IMR-90 (cell line): ENCODE measurements at regions not wholly inside any gene's neighbourhood (a gene's known extent, or its start where the extent isn't known, plus 50 kb on each side); places are given as distances from the start of the nearest gene placed in this dataset.

Experiments
- ATAC-seq: fragments of 200-7000 bp; cut with Tn5 transposase; 2 replicates; pipeline ENCODE4 v1.9.1; 2020; ENCODE audit warnings: low read depth, mild to moderate bottlenecking, moderate library complexity
- BruUV-seq: library from RNA; stranded (reverse); fragments of 400-500 nt; replicated peaks from 2 replicates; lab custom pipeline; 2021; lab: Mats Ljungman, UMichigan
- CTCF ChIA-PET: fragments of 300-600 bp; formaldehyde crosslinking; extraction: SDS; loops from one replicate; lab custom pipeline; 2021; ENCODE audit warnings: antibody characterized with exemption; lab: Yijun Ruan, JAX
- POLR2A ChIA-PET: fragments of 300-600 bp; sonication (Branson Sonifier 250); formaldehyde crosslinking; loops from one replicate; lab custom pipeline; 2022; ENCODE audit warnings: antibody characterized with exemption; ENCODE audit not compliant: unreplicated experiment; lab: Charles Lee
- DNase-seq: peaks from one replicate; pipeline ENCODE4 v3.0.0; 2013
- H2AFZ ChIP-seq: replicated peaks from 2 replicates; pipeline ENCODE3; 2013; ENCODE audit warnings: low read length, mild to moderate bottlenecking; ENCODE audit not compliant: poor library complexity
- H2AK5ac ChIP-seq: 2 replicates; pipeline ENCODE4 v1.6.1; 2013; ENCODE audit warnings: low read depth, low read length, inconsistent platforms
- H2AK9ac ChIP-seq: replicated peaks from 2 replicates; pipeline ENCODE3; 2013; ENCODE audit warnings: mild to moderate bottlenecking, low read depth, low read length, moderate library complexity; ENCODE audit not compliant: poor library complexity
- H2BK120ac ChIP-seq: 2 replicates; pipeline ENCODE4 v1.6.1; 2013; ENCODE audit warnings: low read depth, low read length, inconsistent platforms
- H2BK15ac ChIP-seq: 3 replicates; pipeline ENCODE4 v1.6.1; 2013; ENCODE audit warnings: low read depth, low read length, inconsistent platforms
- H2BK20ac ChIP-seq: 2 replicates; pipeline ENCODE4 v1.6.1; 2013; ENCODE audit warnings: low read depth, mild to moderate bottlenecking, inconsistent platforms, low read length, moderate library complexity
- H2BK5ac ChIP-seq: 2 replicates; pipeline ENCODE4 v1.6.1; 2013; ENCODE audit warnings: mild to moderate bottlenecking, low read depth, low read length, inconsistent platforms; ENCODE audit not compliant: poor library complexity, severe bottlenecking
- H3K14ac ChIP-seq: replicated peaks from 2 replicates; pipeline ENCODE4 v1.6.1; 2013; ENCODE audit warnings: low read depth, low read length, inconsistent platforms
- H3K18ac ChIP-seq: 2 replicates; pipeline ENCODE4 v1.6.1; 2013; ENCODE audit warnings: low read depth, low read length, control low read depth
- H3K23ac ChIP-seq: 2 replicates; pipeline ENCODE4 v1.6.1; 2013; ENCODE audit warnings: low read depth, low read length, inconsistent platforms
- H3K27ac ChIP-seq: 2 replicates; pipeline ENCODE4 v1.5.1; 2013; ENCODE audit warnings: mild to moderate bottlenecking, control low read depth, low read length; ENCODE audit not compliant: insufficient read depth
- H3K27me3 ChIP-seq: 2 replicates; pipeline ENCODE4 v1.6.1; 2013; ENCODE audit warnings: low read length; ENCODE audit not compliant: control insufficient read depth, insufficient read depth
- H3K36me3 ChIP-seq: 2 replicates; pipeline ENCODE4 v1.6.1; 2013; ENCODE audit warnings: low read length, mixed read lengths; ENCODE audit not compliant: control insufficient read depth, insufficient read depth
- H3K4ac ChIP-seq: 2 replicates; pipeline ENCODE4 v1.6.1; 2013; ENCODE audit warnings: low read depth, low read length, inconsistent platforms
- H3K4me1 ChIP-seq: 2 replicates; pipeline ENCODE4 v1.6.1; 2013; ENCODE audit warnings: low read length, mixed read lengths; ENCODE audit not compliant: control insufficient read depth, insufficient read depth
- H3K4me2 ChIP-seq: 2 replicates; pipeline ENCODE4 v1.6.1; 2013; ENCODE audit warnings: low read depth, mild to moderate bottlenecking, control low read depth, low read length, moderate library complexity
- H3K4me3 ChIP-seq: 2 replicates; pipeline ENCODE4 v1.5.1; 2013; ENCODE audit warnings: low read depth, mild to moderate bottlenecking, control low read depth, low read length, moderate library complexity; ENCODE audit not compliant: insufficient read depth
- H3K56ac ChIP-seq: 2 replicates; pipeline ENCODE4 v1.6.1; 2013; ENCODE audit warnings: low read length, inconsistent platforms; ENCODE audit not compliant: insufficient read depth; ENCODE audit errors: extremely low read depth
- H3K79me1 ChIP-seq, 2 experiments: 2 replicates each; pipeline ENCODE4 v1.6.1; 2013; ENCODE audit warnings: low read length in 2 of 2, inconsistent platforms in 1 of 2, low read depth in 1 of 2
- H3K9ac ChIP-seq: 2 replicates; pipeline ENCODE4 v1.6.1; 2013; ENCODE audit warnings: low read depth, low read length, control low read depth
- H3K9me1 ChIP-seq: 2 replicates; pipeline ENCODE4 v1.6.1; 2013; ENCODE audit warnings: low read length, inconsistent platforms; ENCODE audit not compliant: insufficient read depth
- H3K9me3 ChIP-seq: 2 replicates; pipeline ENCODE4 v1.6.1; 2013; ENCODE audit warnings: low read length; ENCODE audit not compliant: control insufficient read depth, insufficient read depth
- H4K20me1 ChIP-seq: 2 replicates; pipeline ENCODE4 v1.6.1; 2013; ENCODE audit warnings: low read length, inconsistent platforms; ENCODE audit not compliant: insufficient read depth
- H4K5ac ChIP-seq: 2 replicates; pipeline ENCODE4 v1.6.1; 2013; ENCODE audit warnings: mild to moderate bottlenecking, low read depth, low read length, control low read depth
- H4K8ac ChIP-seq, 2 experiments: 2 replicates each; pipeline ENCODE4 v1.6.1; 2013; ENCODE audit warnings: low read depth in 2 of 2, low read length in 2 of 2, control low read depth in 1 of 2, inconsistent platforms in 1 of 2
- H4K91ac ChIP-seq: 2 replicates; pipeline ENCODE4 v1.6.1; 2013; ENCODE audit warnings: low read depth, low read length, inconsistent platforms; ENCODE audit not compliant: insufficient read depth
- CEBPB ChIP-seq: IDR thresholded peaks from 2 replicates; pipeline ENCODE4 v1.6.1; 2012; ENCODE audit warnings: low read depth, low read length, improper control_type of control experiment
- CHD1 ChIP-seq: IDR thresholded peaks from 2 replicates; pipeline ENCODE4 v1.6.1; 2012; ENCODE audit warnings: low read depth, low read length, improper control_type of control experiment
- MAFK ChIP-seq: IDR thresholded peaks from 2 replicates; pipeline ENCODE4 v1.6.1; 2012; ENCODE audit warnings: low read depth, low read length, improper control_type of control experiment
- MXI1 ChIP-seq: IDR thresholded peaks from 2 replicates; pipeline ENCODE4 v1.6.1; 2012; ENCODE audit warnings: low read depth, mild to moderate bottlenecking, low read length, moderate library complexity, borderline replicate concordance
- POLR2A ChIP-seq: IDR thresholded peaks from 2 replicates; pipeline ENCODE4 v1.6.1; 2012; ENCODE audit warnings: mild to moderate bottlenecking, low read depth, low read length
- RAD21 ChIP-seq: IDR thresholded peaks from 2 replicates; pipeline ENCODE4 v1.6.1; 2012; ENCODE audit warnings: low read length, improper control_type of control experiment
- RFX5 ChIP-seq: IDR thresholded peaks from 2 replicates; pipeline ENCODE4 v1.8.0; 2012; ENCODE audit warnings: low read depth, mild to moderate bottlenecking, low read length, moderate library complexity
- USF2 ChIP-seq: fragments of 150-350 bp; IDR thresholded peaks from 2 replicates; pipeline ENCODE4 v1.6.1; 2017; ENCODE audit warnings: mild to moderate bottlenecking, antibody characterized with exemption, low read length, low read depth
- WGBS, 2 experiments: methylation state at CpG; one replicate each; pipeline versions ENCODE4 v1.1.5 to v1.1.7; 2013; ENCODE audit warnings: missing lambda C conversion rate in 2 of 2; ENCODE audit not compliant: insufficient read length in 1 of 2; ENCODE audit errors: extremely low coverage in 2 of 2; 5-methylcytosine and 5-hydroxymethylcytosine counted together
- dilution Hi-C: fragments of 300-500 bp; cut with HindIII; formaldehyde crosslinking; loops from one replicate; pipeline ENCODE4 v1.14.3; 2018; ENCODE audit warnings: low sequenced_read_pairs; ENCODE audit not compliant: unreplicated experiment
- in situ Hi-C: fragments of 300-500 bp; cut with MboI; formaldehyde crosslinking; loops from 3 replicates; pipeline ENCODE4 v1.14.3; 2019; ENCODE audit warnings: low sequenced_read_pairs, inconsistent platforms, mixed read lengths
- intact Hi-C: fragments of 100-400 bp; cut with micrococcal nuclease; formaldehyde crosslinking; loops from 2 replicates; pipeline ENCODE4 v1.10.0; 2022
- TF ChIP-seq, protein P1 (sequence below): fragments of 150-350 bp; IDR thresholded peaks from 2 replicates; pipeline ENCODE4 v1.6.1; 2016; ENCODE audit warnings: low read depth, mild to moderate bottlenecking, low read length, moderate library complexity, borderline replicate concordance

DNA sequence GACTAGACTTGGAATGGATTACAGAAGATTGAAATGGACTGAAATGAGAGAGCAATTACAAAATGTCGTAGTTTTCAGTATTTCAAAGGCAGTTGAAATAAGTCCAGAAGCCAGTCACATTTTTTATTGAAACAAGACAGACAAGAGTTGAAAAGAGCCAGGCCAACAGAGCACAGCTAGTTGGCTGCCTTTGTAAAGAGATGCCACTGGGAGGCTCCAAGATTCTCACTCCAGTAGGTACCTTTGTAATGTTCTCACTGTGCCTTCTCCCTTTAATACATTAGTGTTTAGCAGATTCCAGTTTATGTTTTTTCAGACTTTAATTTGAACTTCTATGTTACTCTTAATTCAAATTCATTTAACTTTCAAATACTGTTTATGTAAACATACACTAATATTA, 234.8 kb downstream of the DSEL start:
- BruUV-seq = no TSS peak
- Histone ChIP-seq H3K79me1 (no peaks in the 10 kb centered on the region), H3K56ac (no peak overlapping the region), H2BK20ac (no peak overlapping the region), H3K4me1 (peaks cover 3% of the 10 kb centered on the region), H3K9me3 (no peaks in the 10 kb centered on the region), H3K36me3 (no peaks in the 10 kb centered on the region), H2AK5ac (no peak overlapping the region), H3K27ac (no peak overlapping the region), H3K23ac (no peak overlapping the region), H4K8ac (no peak overlapping the region), H3K4ac (no peak overlapping the region), H3K18ac (no peak overlapping the region), H3K4me3 (no peak overlapping the region), H3K14ac (no peak overlapping the region), H4K20me1 (no peaks in the 10 kb centered on the region), H3K9me1 (no peaks in the 10 kb centered on the region), H2BK15ac (no peak overlapping the region), H2BK5ac (no peak overlapping the region), H3K4me2 (no peak overlapping the region), H2AFZ (no peak overlapping the region), H4K91ac (no peak overlapping the region), H3K27me3 (no peaks in the 10 kb centered on the region), H3K9ac (no peak overlapping the region), H2BK120ac (no peak overlapping the region), H2AK9ac (no peak overlapping the region), H4K5ac (no peak overlapping the region)
- DNase-seq = no peak
- intact Hi-C loops (no loop called here), dilution Hi-C loops (no loop called here), in situ Hi-C loops (no loop called here)
- WGBS, 2 experiments = no CpG with 5 or more reads among the region's 1 CpG
- ATAC-seq = no peak
- POLR2A ChIA-PET = no interaction called here
- TF ChIP-seq POLR2A (no peak), MAFK (no peak), CHD1 (no peak), CEBPB (no peak), RAD21 (no peak), MXI1 (no peak), RFX5 (no peak), USF2 (no peak)
- TF ChIP-seq, protein P1, sequence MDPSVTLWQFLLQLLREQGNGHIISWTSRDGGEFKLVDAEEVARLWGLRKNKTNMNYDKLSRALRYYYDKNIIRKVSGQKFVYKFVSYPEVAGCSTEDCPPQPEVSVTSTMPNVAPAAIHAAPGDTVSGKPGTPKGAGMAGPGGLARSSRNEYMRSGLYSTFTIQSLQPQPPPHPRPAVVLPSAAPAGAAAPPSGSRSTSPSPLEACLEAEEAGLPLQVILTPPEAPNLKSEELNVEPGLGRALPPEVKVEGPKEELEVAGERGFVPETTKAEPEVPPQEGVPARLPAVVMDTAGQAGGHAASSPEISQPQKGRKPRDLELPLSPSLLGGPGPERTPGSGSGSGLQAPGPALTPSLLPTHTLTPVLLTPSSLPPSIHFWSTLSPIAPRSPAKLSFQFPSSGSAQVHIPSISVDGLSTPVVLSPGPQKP = no peak
- CTCF ChIA-PET = no interaction called here
